ENCODE measurements at regions not wholly inside any gene's neighbourhood (a gene's known extent, or its start where the extent isn't known, plus 50 kb on each side); places are given as distances from the start of the nearest gene placed in this dataset.

DNA sequence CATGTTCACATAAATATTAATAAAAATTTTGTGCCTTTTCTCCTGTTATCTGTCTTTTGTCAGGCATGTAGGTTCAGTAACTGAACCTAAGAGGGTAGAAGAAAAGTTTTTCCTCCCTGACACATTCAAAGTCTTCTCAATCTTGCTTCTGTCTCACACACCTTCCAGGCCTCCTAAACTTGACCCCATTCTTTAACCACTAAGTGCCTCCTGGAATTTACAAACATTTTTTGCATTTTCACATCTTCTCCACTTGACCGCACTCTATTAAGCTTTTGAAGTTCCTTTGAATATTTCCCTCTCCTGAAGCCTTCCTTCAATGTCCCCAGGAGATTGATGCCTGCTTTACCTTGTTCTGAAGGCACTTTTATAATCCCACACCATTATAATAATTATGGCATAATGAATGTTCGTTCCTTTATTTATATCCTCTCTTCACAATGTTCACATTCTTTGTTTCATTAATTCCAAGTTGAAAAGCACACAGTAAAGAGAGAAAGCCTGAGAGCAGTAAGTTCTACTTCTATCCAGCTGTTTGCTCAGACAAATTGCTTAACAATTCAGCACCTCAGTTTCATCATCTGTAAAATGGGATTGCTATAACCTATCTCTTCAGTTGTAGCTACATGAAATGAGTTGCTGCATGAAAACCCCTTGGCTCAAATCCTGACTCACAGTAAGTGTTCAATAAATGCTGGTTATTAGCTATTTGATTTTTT lies 184.8 kb upstream of the KLHL29 start:
- no peak for FAIRE-seq

DNA sequence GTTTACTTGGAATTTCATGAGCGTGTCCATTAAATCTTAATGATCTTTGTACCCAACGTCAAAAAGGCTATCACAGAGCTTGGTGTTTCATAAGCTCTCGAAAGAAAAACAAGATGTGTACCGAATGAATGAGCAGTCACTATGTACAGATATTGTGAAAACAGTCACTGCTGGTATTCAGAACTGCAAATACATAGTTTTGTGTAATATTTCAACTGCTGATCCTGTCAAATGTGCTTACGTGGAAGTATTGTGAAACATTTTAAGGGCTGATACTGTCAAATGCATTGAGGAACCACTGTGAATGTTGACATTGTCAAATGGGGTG lies 184.2 kb upstream of the KLHL29 start:
- no peak for FAIRE-seq

GRCh38 chr2:23203383-23203782 lies 181.6 kb upstream of the KLHL29 start:
- FAIRE-seq, result no peak

DNA sequence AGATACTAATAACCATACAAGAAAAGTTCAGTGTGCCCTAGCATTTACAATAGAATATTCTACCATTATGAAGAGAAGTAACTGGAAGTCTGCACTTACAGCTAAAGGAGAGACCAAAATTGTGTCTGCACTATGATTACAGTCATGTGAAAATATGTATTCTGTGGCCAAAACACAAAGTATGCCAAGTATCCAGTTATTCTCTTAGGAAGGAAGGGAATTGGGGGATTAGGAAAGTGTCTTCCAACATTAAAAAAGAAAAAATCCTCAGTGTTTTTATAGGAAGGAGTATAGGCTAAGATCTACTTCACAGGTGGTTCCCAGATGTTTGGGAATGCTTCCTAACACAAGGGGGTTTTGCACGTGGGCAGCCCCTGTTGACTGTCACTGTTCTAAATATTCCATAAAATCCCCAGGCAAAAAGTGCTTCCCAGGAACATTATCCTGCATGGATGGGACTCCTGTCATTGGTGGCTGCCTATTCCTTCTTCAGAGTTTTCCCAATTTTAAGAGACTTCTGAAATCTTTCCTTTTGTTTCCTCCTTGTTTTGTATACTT lies 180.2 kb upstream of the KLHL29 start:
- no peak for FAIRE-seq

- FAIRE-seq, result no peak
Observed at GRCh38 chr2:23206650-23207049, 178.3 kb upstream of the KLHL29 start.

- FAIRE-seq, result no peak
Observed at GRCh38 chr2:23207871-23208270, 177.1 kb upstream of the KLHL29 start.

- no peak for FAIRE-seq
Observed at GRCh38 chr2:23208339-23208738, 176.6 kb upstream of the KLHL29 start.

DNA sequence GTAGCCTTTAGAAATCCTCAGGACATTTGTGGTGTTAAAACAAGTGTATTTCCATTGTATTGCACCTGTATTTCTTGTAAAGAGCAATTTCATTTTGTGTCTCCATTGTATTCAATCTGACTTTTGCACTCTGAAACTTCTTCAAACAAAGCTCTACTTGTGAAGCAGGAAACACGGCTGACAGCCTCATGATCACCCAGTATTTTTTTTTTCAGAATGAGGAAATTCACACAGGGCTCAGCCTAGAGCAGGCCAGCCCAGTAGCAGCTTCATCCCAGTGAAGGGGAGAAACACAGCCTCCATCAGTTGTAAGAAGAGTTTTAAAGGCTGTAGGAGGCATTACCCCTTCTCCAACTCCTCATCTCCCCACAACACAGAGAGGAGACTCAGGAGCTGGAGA lies 175.9 kb upstream of the KLHL29 start:
- FAIRE-seq, result no peak

DNA sequence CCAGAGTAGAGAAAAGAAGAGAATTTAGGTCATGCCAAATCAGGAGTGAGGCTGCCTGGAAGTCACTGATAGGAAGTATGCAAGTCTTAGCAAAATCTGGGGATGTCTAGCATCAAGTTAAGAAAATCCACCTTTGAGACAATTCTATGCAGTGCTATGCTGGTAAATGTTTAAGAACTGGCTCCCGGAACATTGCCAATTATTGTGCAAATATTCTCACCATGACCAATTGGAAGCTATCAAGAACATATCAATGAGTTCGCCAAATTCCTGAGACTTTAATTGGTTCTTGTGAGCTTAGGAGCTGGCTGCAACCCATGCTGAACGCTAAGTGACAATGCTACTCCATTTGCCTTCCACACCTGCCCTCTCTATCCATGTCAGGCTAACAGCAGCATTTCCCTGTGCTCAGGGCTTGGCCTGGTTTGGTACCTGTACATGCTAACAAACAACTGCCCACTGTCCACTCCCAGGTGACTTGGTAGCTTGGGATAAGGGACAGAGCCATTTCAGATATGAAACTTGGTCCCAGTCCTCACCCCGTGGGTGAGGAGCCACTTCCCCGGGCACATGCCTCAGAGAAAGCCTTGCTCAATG lies 172.9 kb upstream of the KLHL29 start:
- FAIRE-seq, result no peak

DNA sequence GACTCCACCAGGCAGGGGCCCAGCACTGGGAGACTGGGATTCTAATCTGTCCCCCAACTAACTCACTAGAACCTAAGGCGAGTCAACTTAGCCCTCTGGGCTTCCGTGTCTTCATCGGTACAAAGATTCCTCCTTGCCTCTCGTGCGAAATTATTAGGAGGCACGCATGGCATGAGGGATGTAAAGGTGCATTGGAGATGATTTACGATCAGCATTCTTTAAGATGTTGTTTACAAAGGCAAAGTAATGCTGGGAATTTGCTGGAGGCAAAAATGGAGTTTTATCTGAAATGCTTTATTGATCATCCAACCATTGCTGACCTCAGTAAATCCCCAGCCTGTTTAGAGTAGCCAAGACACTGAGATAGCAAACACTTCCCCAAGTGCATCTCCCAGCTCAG lies 171.8 kb upstream of the KLHL29 start:
- no peak for FAIRE-seq

GRCh38 chr2:23215016-23215415 lies 170.0 kb upstream of the KLHL29 start:
- FAIRE-seq, result no peak

- FAIRE-seq, result no peak
Observed at GRCh38 chr2:23219666-23220065, 165.3 kb upstream of the KLHL29 start.

- FAIRE-seq, result no peak
Observed at GRCh38 chr2:23220513-23221094, 164.4 kb upstream of the KLHL29 start.

- no peak for FAIRE-seq
Observed at GRCh38 chr2:23221236-23221635, 163.7 kb upstream of the KLHL29 start.

GRCh38 chr2:23221901-23222300 lies 163.1 kb upstream of the KLHL29 start:
- no peak for FAIRE-seq

- no peak for FAIRE-seq
Observed at GRCh38 chr2:23230885-23231284, 154.1 kb upstream of the KLHL29 start.

GRCh38 chr2:23231865-23232264 lies 153.1 kb upstream of the KLHL29 start:
- FAIRE-seq, result no peak

DNA sequence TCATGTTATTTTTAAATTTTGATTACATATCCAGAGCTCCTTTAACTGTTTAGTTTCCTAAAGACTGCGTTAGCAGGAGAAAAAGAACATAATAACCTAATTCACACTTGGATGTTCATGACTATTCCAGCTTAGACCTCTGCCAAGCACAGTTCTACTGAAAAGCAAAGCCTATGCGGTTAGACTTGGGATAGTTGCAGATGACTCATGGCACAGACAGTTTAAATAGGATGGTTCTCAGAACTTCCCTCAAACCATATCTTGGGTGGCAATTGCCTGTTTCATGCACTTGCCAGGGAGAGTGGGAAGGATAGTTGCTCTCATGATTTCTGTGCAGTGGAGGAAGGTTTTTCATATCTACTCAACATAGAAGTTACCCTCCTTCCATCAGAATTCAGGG lies 149.7 kb upstream of the KLHL29 start:
- no peak for FAIRE-seq

- no peak for FAIRE-seq
Observed at GRCh38 chr2:23235736-23236135, 149.2 kb upstream of the KLHL29 start.

DNA sequence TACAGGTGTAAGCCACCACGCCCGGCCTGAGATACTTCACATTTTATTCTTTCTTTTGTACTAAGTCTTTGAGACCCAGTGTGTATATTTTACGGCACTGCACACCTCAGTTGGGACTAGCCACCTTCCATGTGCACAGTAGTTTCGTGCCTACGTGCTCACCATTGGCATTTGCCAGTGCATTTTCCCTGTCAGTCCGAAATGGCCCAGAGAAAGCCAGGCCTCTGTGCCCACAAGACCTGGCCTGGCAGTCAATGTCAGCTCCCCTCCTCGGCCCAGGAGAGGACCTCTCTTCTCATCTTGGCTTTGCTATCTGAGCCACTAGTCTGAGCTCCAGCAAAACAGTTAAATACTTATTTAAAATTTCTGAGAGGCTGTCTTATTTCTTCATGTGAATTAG lies 147.8 kb upstream of the KLHL29 start:
- no peak for FAIRE-seq

DNA sequence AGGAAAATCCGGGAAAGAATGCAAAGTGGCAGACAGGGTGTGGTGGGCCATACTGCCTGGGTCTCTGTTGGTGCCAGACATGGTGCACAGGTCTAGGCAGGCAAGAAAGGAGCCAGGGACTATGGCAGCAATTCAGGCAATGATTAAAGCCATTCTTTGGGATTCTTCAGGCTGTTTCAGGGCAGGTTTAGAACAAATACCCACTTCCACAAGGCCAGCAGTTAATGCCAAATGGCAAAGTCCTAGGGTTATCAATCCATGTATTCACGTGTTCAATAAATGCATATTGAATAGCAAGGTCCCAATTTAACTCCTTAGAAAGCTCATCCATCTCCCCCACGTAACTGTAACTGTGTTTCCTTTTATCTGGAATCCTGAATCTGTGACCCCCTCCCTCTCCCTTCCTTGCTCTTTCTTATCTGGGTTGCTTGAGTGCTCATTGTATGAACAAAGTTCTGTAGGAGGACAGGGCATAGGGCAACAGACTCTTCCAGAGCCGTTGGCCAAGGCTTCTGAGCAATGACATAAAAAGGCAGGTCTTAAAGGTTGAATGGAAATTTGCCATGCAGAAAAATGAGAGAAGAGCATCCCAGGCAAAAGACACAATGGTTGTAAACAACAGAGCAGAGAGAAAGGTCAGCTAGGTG lies 146.8 kb upstream of the KLHL29 start:
- FAIRE-seq, result no peak

GRCh38 chr2:23239374-23239773 lies 145.6 kb upstream of the KLHL29 start:
- FAIRE-seq, result no peak

DNA sequence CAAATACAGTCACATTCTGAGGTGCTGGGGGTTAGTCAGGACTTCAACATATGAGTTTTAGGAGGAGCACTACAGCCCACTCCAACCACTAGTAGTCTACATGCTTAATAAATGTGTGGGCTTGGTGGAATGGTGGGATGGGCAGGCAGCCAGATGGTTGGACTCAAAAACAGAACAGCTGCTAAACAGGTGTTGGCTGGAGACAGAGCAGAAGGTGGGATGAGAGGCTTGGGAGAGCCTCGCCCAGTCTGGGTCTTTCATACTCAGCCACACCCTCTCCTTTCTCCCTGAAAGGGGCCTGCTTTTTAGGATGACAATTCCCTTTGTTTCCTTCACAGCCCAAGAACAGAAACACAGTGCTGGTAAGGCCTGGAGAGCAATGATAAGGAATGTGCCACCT lies 143.9 kb upstream of the KLHL29 start:
- no peak for FAIRE-seq
